ENCODE measurements at regions not wholly inside any gene's neighbourhood (a gene's known extent, or its start where the extent isn't known, plus 50 kb on each side); places are given as distances from the start of the nearest gene placed in this dataset.

DNA sequence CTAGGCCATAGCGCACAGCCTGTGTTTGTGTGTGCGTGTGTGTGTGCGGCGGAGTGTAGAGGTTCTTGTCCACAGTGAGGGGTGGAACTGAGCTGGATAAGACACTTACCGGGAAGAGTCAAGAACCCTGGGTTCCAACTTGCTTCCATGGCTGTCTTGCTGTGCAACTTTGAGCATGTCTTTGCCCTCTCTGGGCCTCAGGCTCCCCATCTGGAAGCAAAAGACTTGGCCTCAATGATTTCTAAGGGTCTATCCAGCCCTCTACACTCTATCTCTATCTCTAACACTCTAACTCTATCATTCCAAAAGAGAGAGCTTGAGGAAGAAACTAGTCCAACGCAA is 121.3 kb upstream of the PJA1 start:
- H3K4me1 ChIP-seq (ENCODE audit: insufficient read depth, low read length, poor library complexity, severe bottlenecking) = peaks cover 3% of the 10 kb centered on the region
- no peaks in the 10 kb centered on the region for H3K79me2 ChIP-seq (ENCODE audit: insufficient read depth, low read length)
- H3K9ac ChIP-seq (ENCODE audit: low read depth, low read length, poor library complexity, severe bottlenecking) = no peak overlapping the region
- 0 out of 2 replicates have a peak overlapping the region, but pooled peaks have one; percentile 78 for H2AFZ ChIP-seq (ENCODE audit: low read length)
- H3K4me3 ChIP-seq (ENCODE audit: low read length, poor library complexity, severe bottlenecking) = no peak overlapping the region
- H3K4me2 ChIP-seq (ENCODE audit: low read depth, low read length, poor library complexity, severe bottlenecking) = peak overlapping the region; percentile 73
- H4K20me1 ChIP-seq (ENCODE audit: insufficient read depth, low read length, poor library complexity, severe bottlenecking) = no peaks in the 10 kb centered on the region
- no peak for TF ChIP-seq EZH2phosphoT487 (IDR thresholded peaks at IDR 0.05; ENCODE audit: borderline replicate concordance)
- TF ChIP-seq, protein P1, sequence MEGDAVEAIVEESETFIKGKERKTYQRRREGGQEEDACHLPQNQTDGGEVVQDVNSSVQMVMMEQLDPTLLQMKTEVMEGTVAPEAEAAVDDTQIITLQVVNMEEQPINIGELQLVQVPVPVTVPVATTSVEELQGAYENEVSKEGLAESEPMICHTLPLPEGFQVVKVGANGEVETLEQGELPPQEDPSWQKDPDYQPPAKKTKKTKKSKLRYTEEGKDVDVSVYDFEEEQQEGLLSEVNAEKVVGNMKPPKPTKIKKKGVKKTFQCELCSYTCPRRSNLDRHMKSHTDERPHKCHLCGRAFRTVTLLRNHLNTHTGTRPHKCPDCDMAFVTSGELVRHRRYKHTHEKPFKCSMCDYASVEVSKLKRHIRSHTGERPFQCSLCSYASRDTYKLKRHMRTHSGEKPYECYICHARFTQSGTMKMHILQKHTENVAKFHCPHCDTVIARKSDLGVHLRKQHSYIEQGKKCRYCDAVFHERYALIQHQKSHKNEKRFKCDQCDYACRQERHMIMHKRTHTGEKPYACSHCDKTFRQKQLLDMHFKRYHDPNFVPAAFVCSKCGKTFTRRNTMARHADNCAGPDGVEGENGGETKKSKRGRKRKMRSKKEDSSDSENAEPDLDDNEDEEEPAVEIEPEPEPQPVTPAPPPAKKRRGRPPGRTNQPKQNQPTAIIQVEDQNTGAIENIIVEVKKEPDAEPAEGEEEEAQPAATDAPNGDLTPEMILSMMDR (conservative IDR thresholded peaks at IDR 0.05; ENCODE audit: low read length) = no peak
- H3K27me3 ChIP-seq (ENCODE audit: insufficient read depth, low read length, poor library complexity, severe bottlenecking) = no peaks in the 10 kb centered on the region
- no peaks in the 10 kb centered on the region for H3K9me3 ChIP-seq (ENCODE audit: insufficient read depth, low read depth, low read length)
- no peaks in the 10 kb centered on the region for H3K36me3 ChIP-seq (ENCODE audit: insufficient read depth, low read length)
- no peaks in the 10 kb centered on the region for H3K9me2 ChIP-seq (replicated peaks; ENCODE audit: low read depth, low read length)
- no peaks in the 10 kb centered on the region for H3F3A ChIP-seq (ENCODE audit: low read depth)

DNA sequence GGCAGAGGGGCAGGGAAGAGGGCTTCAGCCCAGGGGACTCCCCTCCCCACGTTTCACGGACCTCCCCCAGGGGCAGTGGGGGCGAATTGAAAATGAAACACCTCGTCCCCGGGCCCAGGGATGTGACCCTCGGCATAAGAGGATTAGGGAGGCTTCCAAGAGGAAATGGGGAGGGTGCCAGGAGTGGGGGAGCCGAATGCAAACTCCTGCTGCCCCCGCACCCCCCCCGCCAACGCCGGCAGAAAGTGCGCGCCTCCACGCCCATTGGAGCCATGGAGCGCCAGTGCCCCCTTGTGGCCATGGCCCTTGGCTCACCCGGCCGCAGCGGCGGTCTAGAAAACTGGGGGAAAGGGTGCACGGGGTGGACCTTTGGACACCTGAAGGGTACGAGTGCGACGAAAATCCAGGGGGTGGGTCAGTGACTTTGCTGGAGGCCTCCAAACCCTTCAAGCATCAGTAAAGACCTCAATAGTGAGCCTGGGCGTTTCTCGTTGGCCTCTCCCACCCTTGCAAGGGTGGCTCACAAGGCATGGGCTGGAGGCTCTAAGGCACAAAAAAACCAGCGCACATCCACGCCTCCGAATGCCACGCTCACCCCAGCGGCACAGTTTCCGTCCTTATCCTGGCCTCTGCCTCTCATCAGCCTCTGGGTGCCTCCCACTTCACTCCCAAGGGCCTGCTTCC is 120.8 kb upstream of the PJA1 start:
- no peaks in the 10 kb centered on the region for H3K36me3 ChIP-seq (ENCODE audit: insufficient read depth, low read length)
- H3K9me2 ChIP-seq (replicated peaks; ENCODE audit: low read depth, low read length) = no peaks in the 10 kb centered on the region
- H3K79me2 ChIP-seq (ENCODE audit: insufficient read depth, low read length) = no peaks in the 10 kb centered on the region
- peak overlapping the region; percentile 70 for H3K9ac ChIP-seq (ENCODE audit: low read depth, low read length, poor library complexity, severe bottlenecking)
- H3K9me3 ChIP-seq (ENCODE audit: insufficient read depth, low read depth, low read length) = no peaks in the 10 kb centered on the region
- H2AFZ ChIP-seq (ENCODE audit: low read length) = peak overlapping the region; percentile 78
- peaks cover 3% of the 10 kb centered on the region for H3K4me1 ChIP-seq (ENCODE audit: insufficient read depth, low read length, poor library complexity, severe bottlenecking)
- H3K27me3 ChIP-seq (ENCODE audit: insufficient read depth, low read length, poor library complexity, severe bottlenecking) = no peaks in the 10 kb centered on the region
- no peaks in the 10 kb centered on the region for H4K20me1 ChIP-seq (ENCODE audit: insufficient read depth, low read length, poor library complexity, severe bottlenecking)
- peak overlapping the region; percentile 73 for H3K4me2 ChIP-seq (ENCODE audit: low read depth, low read length, poor library complexity, severe bottlenecking)
- no peaks in the 10 kb centered on the region for H3F3A ChIP-seq (ENCODE audit: low read depth)
- no peak for TF ChIP-seq EZH2phosphoT487 (IDR thresholded peaks at IDR 0.05; ENCODE audit: borderline replicate concordance)
- TF ChIP-seq, protein P1 (conservative IDR thresholded peaks at IDR 0.05; ENCODE audit: low read length) = peak; percentile 66
- peak overlapping the region; percentile 70 for H3K4me3 ChIP-seq (ENCODE audit: low read length, poor library complexity, severe bottlenecking)

DNA sequence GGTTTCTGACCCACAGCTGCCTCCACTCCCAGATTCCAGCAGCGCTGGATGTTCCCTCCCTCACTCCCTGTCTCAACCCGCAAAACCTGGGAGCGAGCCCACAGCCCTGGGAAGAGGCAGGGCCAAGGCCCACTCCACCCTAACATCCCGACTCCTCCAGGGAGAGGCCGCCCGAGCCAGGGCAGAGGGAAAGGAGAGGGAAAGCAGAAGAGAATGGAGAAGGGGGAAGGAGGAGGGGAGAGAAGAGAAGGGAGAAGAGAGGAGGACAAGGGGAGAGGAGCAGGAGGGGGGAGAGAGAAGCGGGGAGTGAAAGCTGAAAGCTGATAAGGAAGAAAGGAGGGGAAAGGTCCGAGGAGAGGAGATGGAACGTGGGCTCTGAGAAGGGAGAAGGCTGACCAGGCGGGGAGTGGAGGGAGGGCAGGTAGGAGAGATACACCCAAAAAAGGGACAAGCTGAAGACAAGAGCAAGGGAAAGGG is 120.2 kb upstream of the PJA1 start:
- Histone ChIP-seq H3K27me3 (ENCODE audit: insufficient read depth, low read length, poor library complexity, severe bottlenecking) (no peaks in the 10 kb centered on the region), H3K9me2 (replicated peaks; ENCODE audit: low read depth, low read length) (no peaks in the 10 kb centered on the region), H3K9me3 (ENCODE audit: insufficient read depth, low read depth, low read length) (no peaks in the 10 kb centered on the region), H3K4me1 (ENCODE audit: insufficient read depth, low read length, poor library complexity, severe bottlenecking) (peaks cover 3% of the 10 kb centered on the region), H3K79me2 (ENCODE audit: insufficient read depth, low read length) (no peaks in the 10 kb centered on the region), H2AFZ (ENCODE audit: low read length) (peak overlapping the region; percentile 78), H4K20me1 (ENCODE audit: insufficient read depth, low read length, poor library complexity, severe bottlenecking) (no peaks in the 10 kb centered on the region), H3K36me3 (ENCODE audit: insufficient read depth, low read length) (no peaks in the 10 kb centered on the region), H3K9ac (ENCODE audit: low read depth, low read length, poor library complexity, severe bottlenecking) (peak overlapping the region; percentile 70), H3F3A (ENCODE audit: low read depth) (no peaks in the 10 kb centered on the region), H3K4me2 (ENCODE audit: low read depth, low read length, poor library complexity, severe bottlenecking) (peak overlapping the region; percentile 73), H3K4me3 (ENCODE audit: low read length, poor library complexity, severe bottlenecking) (peak overlapping the region; percentile 70)
- TF ChIP-seq EZH2phosphoT487 (IDR thresholded peaks at IDR 0.05; ENCODE audit: borderline replicate concordance) = no peak
- TF ChIP-seq, protein P1 (conservative IDR thresholded peaks at IDR 0.05; ENCODE audit: low read length) = no peak

All from Loucy (cell line).